HTR-8/SVneo (cell line): ENCODE measurements at regions not wholly inside any gene's neighbourhood (a gene's known extent, or its start where the extent isn't known, plus 50 kb on each side); places are given as distances from the start of the nearest gene placed in this dataset.

Source experiments
- DNase-seq: peaks from one replicate; pipeline ENCODE4 v3.0.0; 2011; ENCODE audit warnings: low spot score, mixed read lengths; ENCODE audit not compliant: insufficient read length
- FAIRE-seq: peaks from 2 replicates; lab custom pipeline; 2011; peaks lifted over from hg19 to GRCh38; lab: Jason Lieb, UNC

GRCh38 chr6:138550346-138550767 lies 51.1 kb upstream of the NHSL1 start:
- FAIRE-seq: no peak
- DNase-seq: no peak

- DNase-seq (no peak), FAIRE-seq (no peak)
Observed at GRCh38 chr6:138554146-138554545, 54.9 kb upstream of the NHSL1 start.

- DNase-seq (no peak), FAIRE-seq (no peak)
Observed at GRCh38 chr6:138555421-138555988, 56.2 kb upstream of the NHSL1 start.

DNA sequence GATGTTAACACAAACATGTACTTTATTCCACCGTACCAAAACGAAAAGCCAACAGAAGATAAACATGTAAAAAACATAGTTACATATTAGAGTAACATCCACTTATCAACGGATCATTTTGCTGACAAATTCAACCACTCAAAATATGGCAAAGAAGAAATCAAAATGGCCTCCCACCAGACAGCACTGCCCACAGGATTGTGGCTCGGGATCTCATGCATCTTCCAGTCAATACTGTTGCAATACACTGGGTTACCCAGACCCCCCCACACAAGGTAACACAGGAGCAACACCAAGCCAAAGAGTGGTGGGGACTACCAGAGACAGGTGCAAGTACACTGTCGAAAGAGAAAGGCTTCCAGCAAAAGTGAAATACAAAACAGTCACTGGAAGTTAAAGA lies 57.9 kb upstream of the NHSL1 start:
- FAIRE-seq (no peak), DNase-seq (no peak)

DNA sequence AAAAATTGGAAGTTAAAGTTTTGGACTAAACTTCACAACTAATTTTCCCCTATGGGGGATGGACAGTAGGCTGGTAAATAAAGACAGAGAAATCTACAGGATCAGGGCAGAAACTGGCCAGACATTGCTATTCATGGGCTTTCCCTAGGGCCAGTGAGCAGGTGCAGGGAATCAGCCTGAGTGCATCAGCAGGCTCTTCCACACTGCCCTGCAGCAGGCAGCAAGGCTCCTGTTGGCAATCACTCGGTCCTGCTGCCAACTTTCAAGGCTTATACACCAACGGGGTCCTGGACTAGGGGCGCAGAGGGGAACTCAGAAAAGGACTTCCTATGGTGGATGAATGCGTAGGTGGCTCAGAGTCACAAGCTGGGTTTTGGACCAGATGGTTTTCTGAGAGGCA lies 59.8 kb upstream of the NHSL1 start:
- FAIRE-seq (no peak), DNase-seq (no peak)

DNA sequence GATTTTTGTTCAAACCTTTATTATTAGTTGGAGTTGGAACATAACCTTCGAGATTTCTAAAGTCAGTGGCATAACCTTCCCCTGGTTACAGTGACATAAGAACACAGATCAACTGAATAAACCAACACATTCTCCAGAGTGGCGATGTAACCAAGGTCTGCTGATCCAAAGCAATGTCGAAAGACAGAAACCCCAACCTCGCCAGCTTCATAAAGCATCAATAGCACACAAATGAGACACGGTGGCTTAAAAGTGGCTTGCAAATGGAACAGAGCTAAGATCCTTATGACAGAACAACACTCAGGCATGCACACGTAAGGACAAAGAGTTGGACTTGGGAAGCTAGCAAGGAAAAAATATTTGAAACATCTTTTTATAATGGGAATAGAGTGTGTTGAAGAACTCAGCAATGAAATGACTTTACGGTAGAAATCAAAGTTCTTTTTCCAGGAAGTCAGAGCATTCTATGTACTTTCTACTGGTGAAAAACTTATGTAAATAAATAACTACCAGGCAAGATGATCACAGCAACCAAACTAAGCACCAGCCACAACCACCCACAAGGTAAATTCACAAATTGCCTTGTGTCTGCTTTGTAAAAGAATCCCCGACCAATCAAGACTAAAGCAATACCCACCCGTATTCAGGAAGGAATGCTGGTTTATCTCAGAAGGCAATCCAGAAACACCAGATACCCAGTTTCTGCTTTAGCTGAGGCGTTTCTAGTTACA lies 61.0 kb upstream of the NHSL1 start:
- FAIRE-seq: no peak
- DNase-seq: no peak

DNA sequence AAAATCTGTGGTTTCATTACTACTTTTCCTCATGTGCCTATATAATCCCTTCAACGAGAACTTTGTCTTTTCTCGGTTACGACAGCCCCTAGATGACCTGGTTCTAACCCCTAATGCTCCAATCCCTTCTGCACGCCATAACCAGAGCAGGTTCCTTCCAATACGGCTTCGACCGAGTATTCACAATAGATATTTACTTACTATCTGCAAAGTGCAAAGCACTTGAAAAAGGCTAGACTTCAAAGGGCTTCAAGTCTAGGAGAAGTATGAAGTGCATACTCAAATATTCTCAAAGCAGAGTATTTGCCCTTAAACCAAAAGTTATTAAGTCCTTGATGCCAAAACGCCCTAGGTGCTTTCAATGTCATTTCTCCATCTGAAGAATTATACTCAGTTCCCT lies 63.4 kb upstream of the NHSL1 start:
- DNase-seq (no peak), FAIRE-seq (no peak)

GRCh38 chr6:138563231-138563630 lies 63.9 kb upstream of the NHSL1 start:
- FAIRE-seq (no peak), DNase-seq (no peak)

- no peak for FAIRE-seq
- no peak for DNase-seq
Observed at GRCh38 chr6:138563650-138564049, 64.4 kb upstream of the NHSL1 start.

DNA sequence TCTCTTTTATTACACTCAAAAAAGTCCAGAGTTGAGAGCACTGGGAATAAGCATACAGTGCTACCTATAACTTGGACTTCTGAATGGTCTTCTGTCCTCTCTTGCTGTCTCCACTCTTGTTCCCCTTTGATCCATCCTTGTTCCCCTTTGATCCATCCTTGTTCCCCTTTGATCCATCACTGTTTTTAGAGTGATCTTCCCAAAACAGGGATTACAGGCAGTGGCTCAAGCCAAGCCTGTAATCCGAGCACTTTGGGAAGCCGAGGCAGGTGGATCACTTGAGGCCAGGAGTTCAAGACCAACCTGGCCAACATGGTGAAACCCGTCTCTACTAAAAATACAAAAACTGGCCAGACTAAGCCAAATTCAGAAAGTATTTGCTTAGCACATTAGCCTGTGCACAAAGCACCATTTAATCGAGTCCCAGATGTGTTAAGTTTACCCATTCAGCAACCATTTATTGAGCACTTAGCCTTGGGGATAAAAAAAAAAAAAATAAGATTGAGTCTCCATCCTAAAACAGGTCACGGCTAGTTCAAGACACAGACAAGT lies 65.0 kb upstream of the NHSL1 start:
- FAIRE-seq (no peak), DNase-seq (no peak)

GRCh38 chr6:138567052-138567451 lies 67.8 kb upstream of the NHSL1 start:
- FAIRE-seq (no peak), DNase-seq (no peak)

DNA sequence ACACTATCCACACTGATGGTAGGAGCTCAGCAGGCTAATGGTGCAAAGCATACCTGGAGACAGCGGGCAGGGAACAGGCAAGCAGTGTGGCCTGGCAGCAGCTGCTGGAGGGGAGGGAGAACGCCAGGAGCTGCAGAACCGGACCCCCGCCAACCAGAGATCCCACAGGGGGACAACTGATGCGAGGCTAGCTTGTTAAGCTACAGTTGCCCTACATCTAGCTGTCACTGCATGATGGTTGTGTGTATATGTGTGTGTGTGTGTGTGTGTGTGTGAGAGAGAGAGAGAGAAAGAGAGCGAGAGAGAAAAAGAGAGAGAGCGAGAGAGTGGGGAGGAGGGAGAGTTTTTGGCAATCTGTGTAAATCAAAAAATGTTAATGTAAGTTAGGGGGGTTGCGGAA lies 69.7 kb upstream of the NHSL1 start:
- FAIRE-seq: no peak
- no peak for DNase-seq

- DNase-seq (no peak), FAIRE-seq (no peak)
Observed at GRCh38 chr6:138569554-138569953, 70.3 kb upstream of the NHSL1 start.

GRCh38 chr6:138569970-138570724 lies 70.9 kb upstream of the NHSL1 start:
- no peak for DNase-seq
- no peak for FAIRE-seq

DNA sequence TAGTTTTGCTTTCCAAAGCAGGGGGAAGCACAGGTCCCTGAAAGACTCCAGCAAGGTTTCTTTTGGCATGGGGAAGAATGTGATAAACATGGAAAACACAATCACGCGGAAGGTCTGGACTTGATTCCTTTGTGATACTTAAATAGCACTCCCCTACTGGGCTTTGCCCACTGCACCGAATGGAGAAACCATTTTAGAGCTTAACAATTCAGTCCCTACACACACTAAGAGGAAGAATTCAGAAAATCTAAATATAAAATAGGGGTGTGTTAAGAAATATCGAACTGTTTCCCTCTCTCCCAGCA lies 71.4 kb upstream of the NHSL1 start:
- DNase-seq: no peak
- FAIRE-seq: no peak

- FAIRE-seq (no peak), DNase-seq (no peak)
Observed at GRCh38 chr6:138571181-138571580, 71.9 kb upstream of the NHSL1 start.

DNA sequence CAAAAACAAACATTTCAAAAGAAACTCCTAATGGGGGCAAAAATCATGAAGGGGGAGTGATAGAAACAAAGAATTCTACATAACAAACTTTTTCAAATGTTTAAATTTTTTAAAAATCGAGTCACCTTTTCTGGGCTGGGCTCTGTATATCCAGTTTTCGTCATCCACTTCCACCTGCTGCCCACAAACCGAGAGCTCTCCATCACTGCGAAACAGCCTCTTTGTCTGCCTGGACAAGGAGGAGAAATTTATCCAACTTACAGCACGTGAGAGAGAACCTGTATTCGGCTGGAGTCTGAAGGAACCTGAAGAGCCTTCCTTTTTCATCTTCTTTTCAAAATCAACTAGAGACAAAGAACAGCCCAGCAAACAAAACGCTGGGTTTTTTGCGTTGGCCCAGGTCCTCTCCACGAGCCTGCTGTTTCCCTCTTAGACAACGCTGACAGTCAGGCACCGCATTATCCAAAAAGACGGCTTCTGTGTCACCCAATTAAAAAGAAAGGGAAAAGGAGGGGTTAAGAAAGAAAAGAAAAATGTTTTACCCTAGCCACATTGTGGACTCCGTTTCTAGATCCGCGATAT lies 72.4 kb upstream of the NHSL1 start:
- no peak for DNase-seq
- FAIRE-seq: no peak

DNA sequence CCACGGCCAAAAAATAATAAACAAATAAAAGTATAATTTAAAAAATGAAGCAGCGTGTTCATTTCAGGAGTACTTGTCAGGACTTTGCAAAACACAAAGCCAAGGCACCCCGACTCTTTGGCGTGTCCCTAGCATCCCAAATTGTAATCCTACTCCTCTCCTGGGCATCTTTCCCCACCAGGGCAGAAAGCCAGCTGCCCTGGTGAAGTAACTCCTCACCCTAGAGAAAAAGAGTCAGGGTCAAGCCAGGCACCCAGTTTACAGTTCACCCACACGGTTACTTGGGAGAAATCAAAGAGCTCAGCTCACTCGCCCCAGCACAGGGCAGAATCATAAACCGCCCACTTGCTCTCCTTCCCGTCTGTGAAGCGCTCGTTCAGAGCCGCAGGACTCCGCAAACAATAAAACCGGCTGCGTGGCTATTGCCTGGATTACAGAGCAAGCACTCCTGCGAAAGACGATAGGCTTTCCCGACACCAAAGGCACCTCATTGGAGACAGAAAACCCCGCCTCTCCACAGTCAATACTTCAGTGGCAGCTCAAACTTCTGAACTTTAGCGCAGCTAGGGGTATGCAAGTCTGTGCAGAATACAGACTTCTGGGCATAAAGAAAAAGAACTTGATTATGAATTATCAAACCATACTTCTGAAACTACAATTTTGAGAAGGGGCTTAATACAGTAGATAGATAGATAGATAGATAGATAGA lies 73.0 kb upstream of the NHSL1 start:
- DNase-seq (peak; percentile 21), FAIRE-seq (no peak)

GRCh38 chr6:138572885-138573284 lies 73.6 kb upstream of the NHSL1 start:
- FAIRE-seq: no peak
- DNase-seq: no peak

DNA sequence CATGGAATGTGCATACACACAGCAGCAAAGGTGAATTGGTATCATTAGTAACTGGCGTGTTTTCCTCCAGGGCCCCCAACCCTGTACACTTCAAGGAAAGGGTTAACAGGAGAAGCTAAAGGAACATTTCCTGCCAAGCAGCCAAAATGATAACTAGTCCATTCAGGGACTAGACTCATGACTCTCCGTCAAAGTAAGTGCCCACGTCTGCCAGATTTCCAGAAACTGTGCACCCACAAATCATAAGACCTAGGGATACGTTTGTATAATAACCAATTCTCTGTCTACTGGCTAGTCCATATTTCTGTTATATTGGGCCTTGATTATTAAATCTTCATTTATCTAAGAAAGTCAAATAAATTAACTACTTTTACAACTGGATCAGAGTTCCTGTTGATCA lies 76.0 kb upstream of the NHSL1 start:
- FAIRE-seq (no peak), DNase-seq (no peak)
